ENCODE measurements at regions not wholly inside any gene's neighbourhood (a gene's known extent, or its start where the extent isn't known, plus 50 kb on each side); places are given as distances from the start of the nearest gene placed in this dataset.

- TF ChIP-seq EZH2 (IDR thresholded peaks at IDR 0.05; ENCODE audit: low read length) (no peak), CTCF (optimal IDR thresholded peaks at IDR 0.05 in 1 of 3, IDR thresholded peaks at IDR 0.05 in 1 of 3, conservative IDR thresholded peaks at IDR 0.05 in 1 of 3; ENCODE audit: extremely low read depth in 1 of 3, insufficient read depth in 2 of 3, low read length in 3 of 3) (no peak)
Observed at GRCh38 chrX:56385960-56386359, 153.8 kb downstream of the KLF8 start.

GRCh38 chrX:56397636-56398035 lies 165.5 kb downstream of the KLF8 start:
- TF ChIP-seq CTCF (optimal IDR thresholded peaks at IDR 0.05 in 1 of 3, IDR thresholded peaks at IDR 0.05 in 1 of 3, conservative IDR thresholded peaks at IDR 0.05 in 1 of 3; ENCODE audit: extremely low read depth in 1 of 3, insufficient read depth in 2 of 3, low read length in 3 of 3) (no peak), EZH2 (IDR thresholded peaks at IDR 0.05; ENCODE audit: low read length) (no peak)
- FAIRE-seq: no peak
- H3K4me3 ChIP-seq (ENCODE audit: control insufficient read depth in 2 of 3, extremely low read depth in 1 of 3, insufficient read depth in 2 of 3, low read depth in 1 of 3, low read length in 3 of 3): no peak overlapping the region
- no peaks in the 10 kb centered on the region for H3K4me1 ChIP-seq (ENCODE audit: control insufficient read depth, extremely low read depth, insufficient read depth, low read length)
- no peaks in the 10 kb centered on the region for H3K79me2 ChIP-seq (ENCODE audit: control insufficient read depth, insufficient read depth, low read length)
- H3K27ac ChIP-seq (ENCODE audit: control insufficient read depth, insufficient read depth, low read length): no peak overlapping the region
- H3K9me1 ChIP-seq (ENCODE audit: control insufficient read depth, extremely low read depth, insufficient read depth, low read length): no peaks in the 10 kb centered on the region
- dilution Hi-C loops (cut with MboI; ENCODE audit: extremely low pct_ligation_motif_present, low sequenced_read_pairs): no loop called here
- no peak overlapping the region for H3K9ac ChIP-seq (ENCODE audit: control insufficient read depth, extremely low read depth, insufficient read depth, low read length)
- DNase-seq (ENCODE audit: low read depth, low spot score): no peak
- no peak overlapping the region for H3K4me2 ChIP-seq (ENCODE audit: control insufficient read depth, extremely low read depth, insufficient read depth, low read depth, low read length)
- no peaks in the 10 kb centered on the region for H4K20me1 ChIP-seq (ENCODE audit: control insufficient read depth, extremely low read depth, insufficient read depth, low read length)
- H3K9me3 ChIP-seq (ENCODE audit: control insufficient read depth, low read depth, low read length): no peaks in the 10 kb centered on the region
- H3K36me3 ChIP-seq (ENCODE audit: control insufficient read depth in 2 of 2, extremely low read depth in 1 of 2, insufficient read depth in 2 of 2, low read length in 2 of 2): no peaks in the 10 kb centered on the region
- no peak overlapping the region for H2AFZ ChIP-seq (ENCODE audit: control insufficient read depth, low read length)
- H3K27me3 ChIP-seq (ENCODE audit: control insufficient read depth, extremely low read depth, insufficient read depth, low read length): no peaks in the 10 kb centered on the region

More at GRCh38 chrX:56385960-56386359, 153.8 kb downstream of the KLF8 start:
- no peaks in the 10 kb centered on the region for H3K27me3 ChIP-seq (ENCODE audit: control insufficient read depth, extremely low read depth, insufficient read depth, low read length)
- FAIRE-seq (no peak), DNase-seq (ENCODE audit: low read depth, low spot score) (no peak)
- dilution Hi-C loops (cut with MboI; ENCODE audit: extremely low pct_ligation_motif_present, low sequenced_read_pairs): no loop called here
- no peaks in the 10 kb centered on the region for H3K36me3 ChIP-seq (ENCODE audit: control insufficient read depth in 2 of 2, extremely low read depth in 1 of 2, insufficient read depth in 2 of 2, low read length in 2 of 2)
- H4K20me1 ChIP-seq (ENCODE audit: control insufficient read depth, extremely low read depth, insufficient read depth, low read length): no peaks in the 10 kb centered on the region
- no peak overlapping the region for H3K4me3 ChIP-seq (ENCODE audit: control insufficient read depth in 2 of 3, extremely low read depth in 1 of 3, insufficient read depth in 2 of 3, low read depth in 1 of 3, low read length in 3 of 3)
- H2AFZ ChIP-seq (ENCODE audit: control insufficient read depth, low read length): no peak overlapping the region
- no peak overlapping the region for H3K27ac ChIP-seq (ENCODE audit: control insufficient read depth, insufficient read depth, low read length)
- no peaks in the 10 kb centered on the region for H3K79me2 ChIP-seq (ENCODE audit: control insufficient read depth, insufficient read depth, low read length)
- H3K9me1 ChIP-seq (ENCODE audit: control insufficient read depth, extremely low read depth, insufficient read depth, low read length): no peaks in the 10 kb centered on the region
- no peaks in the 10 kb centered on the region for H3K9me3 ChIP-seq (ENCODE audit: control insufficient read depth, low read depth, low read length)
- no peaks in the 10 kb centered on the region for H3K4me1 ChIP-seq (ENCODE audit: control insufficient read depth, extremely low read depth, insufficient read depth, low read length)
- no peak overlapping the region for H3K4me2 ChIP-seq (ENCODE audit: control insufficient read depth, extremely low read depth, insufficient read depth, low read depth, low read length)
- H3K9ac ChIP-seq (ENCODE audit: control insufficient read depth, extremely low read depth, insufficient read depth, low read length): no peak overlapping the region

Measured in keratinocyte (primary cell).